ENCODE measurements at regions not wholly inside any gene's neighbourhood (a gene's known extent, or its start where the extent isn't known, plus 50 kb on each side); places are given as distances from the start of the nearest gene placed in this dataset.

DNA sequence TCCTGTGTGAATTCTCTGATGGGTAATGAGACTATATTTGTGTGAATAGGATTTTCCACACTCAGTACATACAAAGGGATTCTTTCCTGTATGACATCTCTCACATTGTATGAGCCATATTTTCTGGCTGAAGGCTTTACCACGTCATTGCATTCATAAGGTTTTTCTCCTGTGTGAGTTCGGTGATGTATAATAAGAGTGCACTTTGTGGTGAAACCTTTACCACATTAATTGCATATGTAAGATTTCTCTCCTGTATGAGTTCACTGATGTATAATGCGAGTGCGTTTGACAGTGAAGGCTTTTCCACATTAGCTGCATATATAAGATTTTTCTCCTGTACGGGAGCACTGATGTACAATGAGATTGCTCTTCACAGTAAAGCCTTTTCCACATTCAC lies 455.4 kb upstream of the CNTN5 start:
- Histone ChIP-seq H3K9me3 (no peaks in the 10 kb centered on the region), H3K4me3 (no peak overlapping the region), H3K27me3 (no peaks in the 10 kb centered on the region), H3K36me3 (no peaks in the 10 kb centered on the region), H3K4me1 (ENCODE audit: insufficient read depth) (no peaks in the 10 kb centered on the region), H3K27ac (no peak overlapping the region)
- TF ChIP-seq EP300 (IDR thresholded peaks at IDR 0.05), result no peak
- DNase-seq, result no peak
- intact Hi-C loops (cut with DNase I), result no loop called here
- whole genome bisulfite sequencing, 3 donors, result 75 to 83% (median 82%) methylated on average over 5 of the region's 5 CpGs

DNA sequence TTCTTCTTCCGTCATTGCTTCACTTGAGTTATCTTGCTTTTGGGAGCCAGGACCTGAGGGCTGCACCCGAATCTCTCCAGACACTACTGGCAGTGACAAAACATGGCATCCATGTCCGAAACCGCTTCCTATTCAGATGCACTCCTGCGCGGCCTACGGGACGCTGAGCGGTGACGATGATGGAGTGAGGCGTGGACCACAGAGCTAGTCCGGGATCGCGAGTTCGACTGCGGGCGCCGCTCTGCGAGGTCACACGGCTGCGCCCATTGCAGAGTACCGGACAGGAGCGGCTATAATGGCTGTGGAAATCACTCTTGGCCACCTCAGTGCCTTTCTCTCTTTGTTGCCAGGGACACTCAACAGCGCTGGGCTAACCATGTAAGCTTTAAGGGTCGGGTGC lies 453.8 kb upstream of the CNTN5 start:
- no peak for DNase-seq
- H3K4me3 ChIP-seq, result no peak overlapping the region
- intact Hi-C loops (cut with DNase I), result no loop called here
- H3K27me3 ChIP-seq, result no peaks in the 10 kb centered on the region
- WGBS, 3 donors, result 96 to 97% (median 97%) methylated on average over 25 of the region's 25 CpGs
- no peaks in the 10 kb centered on the region for H3K4me1 ChIP-seq (ENCODE audit: insufficient read depth)
- no peaks in the 10 kb centered on the region for H3K9me3 ChIP-seq
- TF ChIP-seq POLR2A (IDR thresholded peaks at IDR 0.05) (no peak), EP300 (IDR thresholded peaks at IDR 0.05) (no peak)
- TF ChIP-seq, protein P1, sequence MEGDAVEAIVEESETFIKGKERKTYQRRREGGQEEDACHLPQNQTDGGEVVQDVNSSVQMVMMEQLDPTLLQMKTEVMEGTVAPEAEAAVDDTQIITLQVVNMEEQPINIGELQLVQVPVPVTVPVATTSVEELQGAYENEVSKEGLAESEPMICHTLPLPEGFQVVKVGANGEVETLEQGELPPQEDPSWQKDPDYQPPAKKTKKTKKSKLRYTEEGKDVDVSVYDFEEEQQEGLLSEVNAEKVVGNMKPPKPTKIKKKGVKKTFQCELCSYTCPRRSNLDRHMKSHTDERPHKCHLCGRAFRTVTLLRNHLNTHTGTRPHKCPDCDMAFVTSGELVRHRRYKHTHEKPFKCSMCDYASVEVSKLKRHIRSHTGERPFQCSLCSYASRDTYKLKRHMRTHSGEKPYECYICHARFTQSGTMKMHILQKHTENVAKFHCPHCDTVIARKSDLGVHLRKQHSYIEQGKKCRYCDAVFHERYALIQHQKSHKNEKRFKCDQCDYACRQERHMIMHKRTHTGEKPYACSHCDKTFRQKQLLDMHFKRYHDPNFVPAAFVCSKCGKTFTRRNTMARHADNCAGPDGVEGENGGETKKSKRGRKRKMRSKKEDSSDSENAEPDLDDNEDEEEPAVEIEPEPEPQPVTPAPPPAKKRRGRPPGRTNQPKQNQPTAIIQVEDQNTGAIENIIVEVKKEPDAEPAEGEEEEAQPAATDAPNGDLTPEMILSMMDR (IDR thresholded peaks at IDR 0.05), result no peak
- no peaks in the 10 kb centered on the region for H3K36me3 ChIP-seq
- no peak overlapping the region for H3K27ac ChIP-seq

DNA sequence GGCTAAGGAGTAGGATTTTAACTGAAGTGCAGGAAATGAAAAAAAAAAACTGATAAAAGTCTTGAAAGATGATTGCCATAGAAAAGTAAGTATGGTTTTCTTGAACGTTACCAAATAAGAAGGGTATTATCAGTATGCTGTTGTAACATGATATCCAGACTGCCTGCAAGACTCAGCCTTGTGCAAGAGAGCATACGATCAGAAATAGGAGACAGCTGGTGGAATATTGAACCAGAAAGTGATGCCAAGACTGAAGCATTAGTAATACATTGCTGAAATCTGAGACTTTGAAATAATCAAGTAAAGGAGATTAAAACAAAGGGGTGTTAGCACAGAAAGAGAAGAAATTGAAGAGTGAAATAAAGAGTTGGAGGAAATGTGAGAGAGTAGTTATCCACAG lies 452.7 kb upstream of the CNTN5 start:
- H3K9me3 ChIP-seq, result no peaks in the 10 kb centered on the region
- no peak for TF ChIP-seq POLR2A (IDR thresholded peaks at IDR 0.05)
- TF ChIP-seq EP300 (IDR thresholded peaks at IDR 0.05), result no peak
- TF ChIP-seq, protein P1 (IDR thresholded peaks at IDR 0.05), result no peak
- no peaks in the 10 kb centered on the region for H3K4me1 ChIP-seq (ENCODE audit: insufficient read depth)
- H3K27me3 ChIP-seq, result no peaks in the 10 kb centered on the region
- H3K27ac ChIP-seq, result no peak overlapping the region
- no peak for DNase-seq
- no peak overlapping the region for H3K4me3 ChIP-seq
- 3 to 9% (median 4%) methylated on average over 2 of the region's 2 CpGs for WGBS, 3 donors
- H3K36me3 ChIP-seq, result no peaks in the 10 kb centered on the region
- intact Hi-C loops (cut with DNase I), result no loop called here

DNA sequence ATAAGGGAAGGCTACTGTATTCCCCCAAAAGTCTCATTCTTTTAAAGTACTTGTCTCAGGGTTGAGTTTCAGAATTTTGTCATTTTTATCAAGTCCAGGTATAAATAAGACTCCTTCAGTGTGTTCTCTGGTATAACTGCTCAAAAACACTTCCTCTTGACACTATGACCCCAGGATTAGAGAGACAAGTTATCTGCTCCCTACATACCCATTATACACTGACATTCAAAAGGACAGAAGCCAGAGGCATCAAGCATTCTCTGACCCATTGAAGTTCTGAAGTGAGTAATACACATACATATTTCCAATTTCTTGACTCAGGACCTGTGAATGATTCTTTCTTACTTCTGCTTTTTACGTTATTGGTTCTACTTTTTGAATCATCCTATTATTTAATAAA lies 447.8 kb upstream of the CNTN5 start:
- Histone ChIP-seq H3K9me3 (no peaks in the 10 kb centered on the region), H3K4me1 (ENCODE audit: insufficient read depth) (no peaks in the 10 kb centered on the region), H3K36me3 (no peaks in the 10 kb centered on the region), H3K27me3 (no peaks in the 10 kb centered on the region), H3K27ac (no peak overlapping the region), H3K4me3 (no peak overlapping the region)
- 34 to 82% (median 76%) methylated on average over 1 of the region's 1 CpG for WGBS, 3 donors
- TF ChIP-seq POLR2A (IDR thresholded peaks at IDR 0.05) (no peak), EP300 (IDR thresholded peaks at IDR 0.05) (no peak)
- TF ChIP-seq, protein P1 (IDR thresholded peaks at IDR 0.05), result no peak
- no peak for DNase-seq
- intact Hi-C loops (cut with DNase I), result no loop called here

DNA sequence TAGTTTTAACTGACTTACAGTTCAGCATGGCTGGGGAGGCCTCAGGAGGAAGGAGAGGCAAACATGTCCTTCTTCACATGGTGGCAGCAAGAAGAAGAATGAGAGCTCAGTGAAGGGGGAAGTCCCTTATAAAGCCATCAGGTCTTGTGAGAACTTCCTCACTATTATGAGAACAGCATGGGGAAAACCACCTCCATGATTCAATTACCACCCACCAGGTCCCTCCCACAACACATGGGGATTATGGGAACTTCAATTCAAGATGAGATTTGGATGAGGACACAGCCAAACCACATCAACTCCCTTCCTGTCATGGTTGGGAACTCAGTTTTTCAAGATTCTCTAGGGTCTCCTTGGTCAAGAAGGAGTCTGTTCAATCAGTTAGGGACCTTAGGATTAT lies 432.9 kb upstream of the CNTN5 start:
- H3K4me3 ChIP-seq, result no peak overlapping the region
- no peaks in the 10 kb centered on the region for H3K27me3 ChIP-seq
- no peak for DNase-seq
- H3K4me1 ChIP-seq (ENCODE audit: insufficient read depth), result no peaks in the 10 kb centered on the region
- intact Hi-C loops (cut with DNase I), result no loop called here
- H3K36me3 ChIP-seq, result no peaks in the 10 kb centered on the region
- no peak overlapping the region for H3K27ac ChIP-seq
- H3K9me3 ChIP-seq, result no peaks in the 10 kb centered on the region
- TF ChIP-seq, protein P1 (IDR thresholded peaks at IDR 0.05), result no peak
- TF ChIP-seq POLR2A (IDR thresholded peaks at IDR 0.05) (no peak), EP300 (IDR thresholded peaks at IDR 0.05) (no peak)
